Uterus (tissue), 3 donors: ENCODE measurements at regions not wholly inside any gene's neighbourhood (a gene's known extent, or its start where the extent isn't known, plus 50 kb on each side); places are given as distances from the start of the nearest gene placed in this dataset.
A peak's percentile ranks its signal among the peaks of the same experiment; 100 is the strongest.
"Not testable (repeated sequence)": the region's sequence is repeated elsewhere in the genome, so short reads cannot be mapped to it uniquely, and the experiment has no call there.

Source experiments
- DNase-seq, 2 donors: peaks; one replicate each; pipeline ENCODE4 v3.0.0-alpha.2; 2019 to 2020
- H3K27ac ChIP-seq, 2 donors: fragments of 200-600 bp; sonication (generic); 1 replicate in 1 of 2; 2 replicates in 1 of 2; pipeline ENCODE4 v1.5.1; 2016 to 2018
- H3K27me3 ChIP-seq, 2 donors: fragments of 200-600 bp; sonication (generic); one replicate each; pipeline ENCODE4 v1.5.1; 2018 to 2019; ENCODE audit warnings: control low read depth in 1 of 2
- H3K36me3 ChIP-seq, 2 donors: fragments of 200-600 bp; sonication (generic); one replicate each; pipeline ENCODE4 v1.5.1; 2019; ENCODE audit warnings: control low read depth in 1 of 2
- H3K4me1 ChIP-seq, 2 donors: fragments of 200-600 bp; sonication (generic); one replicate each; pipeline ENCODE4 v1.5.1; 2018 to 2019; ENCODE audit warnings: control low read depth in 1 of 2
- H3K4me3 ChIP-seq, 2 donors: fragments of 200-600 bp; sonication (generic); 1 replicate in 1 of 2; 2 replicates in 1 of 2; pipeline ENCODE4 v1.5.1; 2018 to 2019; ENCODE audit warnings: mild to moderate bottlenecking in 1 of 2
- H3K9me3 ChIP-seq, 2 donors: fragments of 200-600 bp; sonication (generic); one replicate each; pipeline ENCODE4 v1.5.1; 2019; ENCODE audit warnings: control low read depth in 1 of 2
- CTCF ChIP-seq, 4 experiments: fragments of 200-600 bp in 2 of 4; fragments of 450-650 bp in 2 of 4; sonication (generic) in 2 of 4; IDR thresholded peaks; one replicate each; pipeline ENCODE4 v1.5.1; 2016 to 2019; ENCODE audit warnings: antibody characterized with exemption in 4 of 4, mild to moderate bottlenecking in 2 of 4, moderate library complexity in 1 of 4
- POLR2A ChIP-seq, 2 donors: fragments of 450-650 bp; IDR thresholded peaks; one replicate each; pipeline ENCODE4 v1.6.1; 2016; ENCODE audit warnings: antibody characterized with exemption in 2 of 2, mild to moderate bottlenecking in 1 of 2, moderate library complexity in 1 of 2
- intact Hi-C: fragments of 100-400 bp; cut with DNase I; formaldehyde crosslinking; loops from one replicate; pipeline ENCODE4 v1.15.1; 2023; ENCODE audit warnings: low total_unique reads
- donor health status: DM: yes; HTN: yes; CAD: no.

- no peak overlapping the region for H3K4me3 ChIP-seq
- H3K4me1 ChIP-seq, result no peaks in the 10 kb centered on the region
- no peaks in the 10 kb centered on the region for H3K36me3 ChIP-seq
- no peak for TF ChIP-seq POLR2A (IDR thresholded peaks at IDR 0.05)
- no peak for TF ChIP-seq CTCF (IDR thresholded peaks at IDR 0.05)
- no peaks in the 10 kb centered on the region for H3K9me3 ChIP-seq
- intact Hi-C loops, result no loop called here
- no peaks in the 10 kb centered on the region for H3K27me3 ChIP-seq
- no peak overlapping the region for H3K27ac ChIP-seq
- no peak for DNase-seq
Measured at GRCh38 chr7:12493863-12494686, 76.4 kb upstream of the SCIN start.

- TF ChIP-seq POLR2A (IDR thresholded peaks at IDR 0.05), result no peak
- no peak for TF ChIP-seq CTCF (IDR thresholded peaks at IDR 0.05)
- intact Hi-C loops, result no loop called here
Measured at GRCh38 chr7:12494687-12495024, 75.9 kb upstream of the SCIN start.

GRCh38 chr7:12496901-12497674 is 73.4 kb upstream of the SCIN start:
- H3K4me3 ChIP-seq, intact Hi-C loops, H3K27ac ChIP-seq, H3K27me3 ChIP-seq, H3K36me3 ChIP-seq, H3K9me3 ChIP-seq, H3K4me1 ChIP-seq, DNase-seq: not testable (repeated sequence)
- TF ChIP-seq CTCF (IDR thresholded peaks at IDR 0.05), result peak in 2 of 4 experiments; percentile 14 to 19

More at GRCh38 chr7:12494687-12495024, 75.9 kb upstream of the SCIN start:
- no peak for DNase-seq
- no peaks in the 10 kb centered on the region for H3K27me3 ChIP-seq
- no peak overlapping the region for H3K27ac ChIP-seq
- no peaks in the 10 kb centered on the region for H3K36me3 ChIP-seq
- H3K4me1 ChIP-seq, result no peaks in the 10 kb centered on the region
- H3K4me3 ChIP-seq, result no peak overlapping the region
- no peaks in the 10 kb centered on the region for H3K9me3 ChIP-seq

GRCh38 chr7:12504149-12504548 is 66.4 kb upstream of the SCIN start:
- intact Hi-C loops, result no loop called here
- no peak overlapping the region for H3K27ac ChIP-seq
- H3K9me3 ChIP-seq, result no peaks in the 10 kb centered on the region
- H3K27me3 ChIP-seq, result no peaks in the 10 kb centered on the region
- H3K36me3 ChIP-seq, result no peaks in the 10 kb centered on the region
- H3K4me3 ChIP-seq, result no peak overlapping the region
- no peak for DNase-seq
- TF ChIP-seq POLR2A (IDR thresholded peaks at IDR 0.05), result no peak
- no peaks in the 10 kb centered on the region for H3K4me1 ChIP-seq

GRCh38 chr7:12508005-12508404 is 62.5 kb upstream of the SCIN start:
- Histone ChIP-seq H3K4me3 (no peak overlapping the region), H3K9me3 (no peaks in the 10 kb centered on the region), H3K27ac (no peak overlapping the region), H3K36me3 (no peaks in the 10 kb centered on the region), H3K27me3 (no peaks in the 10 kb centered on the region), H3K4me1 (no peaks in the 10 kb centered on the region)
- no peak for DNase-seq
- intact Hi-C loops, result no loop called here
- TF ChIP-seq CTCF (IDR thresholded peaks at IDR 0.05), result no peak
- TF ChIP-seq POLR2A (IDR thresholded peaks at IDR 0.05), result no peak
